Osteocyte (in vitro differentiated cells): ENCODE measurements at regions not wholly inside any gene's neighbourhood (a gene's known extent, or its start where the extent isn't known, plus 50 kb on each side); places are given as distances from the start of the nearest gene placed in this dataset.

Experiments
- DNase-seq: peaks from one replicate; pipeline ENCODE4 v3.0.0; 2021; ENCODE audit warnings: mixed read lengths; ENCODE audit not compliant: unreplicated experiment; ENCODE audit errors: extremely low spot score
- H3K27ac Mint-ChIP-seq: one replicate; pipeline ENCODE4 v1.8.0; 2021; ENCODE audit warnings: mild to moderate bottlenecking, mixed read lengths; ENCODE audit not compliant: unreplicated experiment
- H3K27me3 Mint-ChIP-seq: one replicate; pipeline ENCODE4 v1.8.0; 2021; ENCODE audit warnings: mixed read lengths; ENCODE audit not compliant: unreplicated experiment
- H3K36me3 Mint-ChIP-seq: one replicate; pipeline ENCODE4 v1.8.0; 2021; ENCODE audit warnings: mixed read lengths; ENCODE audit not compliant: unreplicated experiment
- H3K4me1 Mint-ChIP-seq: one replicate; pipeline ENCODE4 v1.8.0; 2021; ENCODE audit warnings: mixed read lengths; ENCODE audit not compliant: unreplicated experiment
- H3K4me3 Mint-ChIP-seq: one replicate; pipeline ENCODE4 v1.8.0; 2021; ENCODE audit warnings: mild to moderate bottlenecking, moderate library complexity, mixed read lengths; ENCODE audit not compliant: unreplicated experiment
- H3K9me3 Mint-ChIP-seq: one replicate; pipeline ENCODE4 v1.8.0; 2021; ENCODE audit warnings: mixed read lengths; ENCODE audit not compliant: unreplicated experiment
- TF ChIP-seq, protein P1 (sequence below): fragments of 200-600 bp; sonication (generic); IDR thresholded peaks from 2 replicates; pipeline ENCODE4 v1.5.0; 2021; ENCODE audit warnings: antibody characterized with exemption, mild to moderate bottlenecking, moderate library complexity

DNA sequence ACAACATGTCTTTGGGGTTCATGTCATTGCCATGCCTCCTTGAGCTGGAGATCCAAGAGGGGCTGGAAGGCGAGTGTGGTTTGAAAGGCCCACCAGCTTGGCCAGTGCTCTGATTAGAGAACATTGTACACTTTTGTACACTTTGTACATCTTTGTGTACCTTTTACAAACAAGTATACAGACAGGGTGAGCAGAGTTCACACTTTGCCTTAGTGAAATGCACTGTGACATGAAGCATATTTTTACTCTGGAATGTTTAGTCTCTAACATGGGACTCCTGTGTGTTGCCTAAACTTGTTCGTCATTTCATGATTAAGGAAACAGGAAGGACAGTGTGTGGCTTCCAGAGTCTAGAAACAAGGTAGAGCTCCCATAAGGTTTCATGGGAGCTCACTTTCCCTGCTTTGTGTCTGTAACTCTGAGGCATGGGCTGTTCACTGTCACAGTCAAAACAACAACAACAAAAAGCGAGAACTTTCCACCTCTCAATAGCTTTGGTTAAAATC, 225.8 kb upstream of the SOX4 start:
- DNase-seq: no peak
- no peaks in the 10 kb centered on the region for H3K36me3 Mint-ChIP-seq
- no peak overlapping the region for H3K4me3 Mint-ChIP-seq
- TF ChIP-seq, protein P1, sequence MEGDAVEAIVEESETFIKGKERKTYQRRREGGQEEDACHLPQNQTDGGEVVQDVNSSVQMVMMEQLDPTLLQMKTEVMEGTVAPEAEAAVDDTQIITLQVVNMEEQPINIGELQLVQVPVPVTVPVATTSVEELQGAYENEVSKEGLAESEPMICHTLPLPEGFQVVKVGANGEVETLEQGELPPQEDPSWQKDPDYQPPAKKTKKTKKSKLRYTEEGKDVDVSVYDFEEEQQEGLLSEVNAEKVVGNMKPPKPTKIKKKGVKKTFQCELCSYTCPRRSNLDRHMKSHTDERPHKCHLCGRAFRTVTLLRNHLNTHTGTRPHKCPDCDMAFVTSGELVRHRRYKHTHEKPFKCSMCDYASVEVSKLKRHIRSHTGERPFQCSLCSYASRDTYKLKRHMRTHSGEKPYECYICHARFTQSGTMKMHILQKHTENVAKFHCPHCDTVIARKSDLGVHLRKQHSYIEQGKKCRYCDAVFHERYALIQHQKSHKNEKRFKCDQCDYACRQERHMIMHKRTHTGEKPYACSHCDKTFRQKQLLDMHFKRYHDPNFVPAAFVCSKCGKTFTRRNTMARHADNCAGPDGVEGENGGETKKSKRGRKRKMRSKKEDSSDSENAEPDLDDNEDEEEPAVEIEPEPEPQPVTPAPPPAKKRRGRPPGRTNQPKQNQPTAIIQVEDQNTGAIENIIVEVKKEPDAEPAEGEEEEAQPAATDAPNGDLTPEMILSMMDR: no peak
- no peaks in the 10 kb centered on the region for H3K9me3 Mint-ChIP-seq
- H3K4me1 Mint-ChIP-seq: peaks cover 19% of the 10 kb centered on the region
- H3K27me3 Mint-ChIP-seq: no peaks in the 10 kb centered on the region
- H3K27ac Mint-ChIP-seq: no peak overlapping the region

DNA sequence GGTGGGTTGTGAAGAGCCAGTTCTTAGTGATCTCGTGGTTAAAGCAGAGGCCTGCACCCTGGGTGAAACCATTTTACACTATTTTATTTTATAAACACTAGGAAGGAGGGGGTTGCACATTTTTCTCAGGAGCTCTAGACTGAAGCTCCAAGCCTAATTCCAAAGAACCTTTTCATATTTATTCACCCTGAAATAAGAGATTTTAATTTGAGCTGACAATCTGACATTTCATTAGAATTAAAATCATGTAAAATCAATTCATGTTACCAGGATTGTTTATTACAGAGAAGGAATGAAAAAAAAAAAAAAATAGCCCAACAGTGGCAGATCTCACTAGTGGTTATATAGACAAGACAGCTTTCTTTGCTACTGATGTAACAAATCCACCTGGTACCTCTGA, 222.5 kb upstream of the SOX4 start:
- Mint-ChIP-seq H3K27ac (peak overlapping the region; percentile 88), H3K9me3 (no peaks in the 10 kb centered on the region), H3K27me3 (no peaks in the 10 kb centered on the region), H3K36me3 (no peaks in the 10 kb centered on the region), H3K4me1 (peaks cover 23% of the 10 kb centered on the region), H3K4me3 (no peak overlapping the region)
- DNase-seq: no peak
- TF ChIP-seq, protein P1: no peak

DNA sequence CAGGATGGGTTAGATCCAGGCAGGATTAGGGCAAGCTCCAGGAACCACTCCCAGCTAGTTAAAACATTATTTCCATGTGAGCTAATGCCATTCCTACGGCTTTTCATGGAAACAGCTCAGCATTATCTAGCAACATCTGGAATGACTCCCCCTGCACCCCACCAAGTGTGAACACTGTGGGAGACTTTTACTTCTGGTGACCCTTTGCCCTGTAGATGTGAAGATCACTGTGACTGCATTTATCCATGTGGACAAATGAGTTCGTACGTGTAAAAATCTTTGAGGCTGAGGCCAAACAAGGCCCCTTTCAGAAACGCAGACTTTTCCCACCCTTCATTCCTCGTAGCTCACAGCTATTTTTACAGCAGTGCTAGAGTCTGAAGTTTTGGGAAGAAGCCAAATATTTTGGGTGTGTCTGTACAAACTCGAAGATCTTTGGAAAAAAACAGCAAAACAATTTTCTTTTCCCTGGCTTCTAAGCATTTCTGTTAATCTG, 221.8 kb upstream of the SOX4 start:
- H3K27me3 Mint-ChIP-seq: no peaks in the 10 kb centered on the region
- no peak overlapping the region for H3K4me3 Mint-ChIP-seq
- peak overlapping the region; percentile 88 for H3K27ac Mint-ChIP-seq
- H3K36me3 Mint-ChIP-seq: no peaks in the 10 kb centered on the region
- DNase-seq: no peak
- H3K9me3 Mint-ChIP-seq: no peaks in the 10 kb centered on the region
- H3K4me1 Mint-ChIP-seq: peaks cover 23% of the 10 kb centered on the region
- TF ChIP-seq, protein P1: no peak

DNA sequence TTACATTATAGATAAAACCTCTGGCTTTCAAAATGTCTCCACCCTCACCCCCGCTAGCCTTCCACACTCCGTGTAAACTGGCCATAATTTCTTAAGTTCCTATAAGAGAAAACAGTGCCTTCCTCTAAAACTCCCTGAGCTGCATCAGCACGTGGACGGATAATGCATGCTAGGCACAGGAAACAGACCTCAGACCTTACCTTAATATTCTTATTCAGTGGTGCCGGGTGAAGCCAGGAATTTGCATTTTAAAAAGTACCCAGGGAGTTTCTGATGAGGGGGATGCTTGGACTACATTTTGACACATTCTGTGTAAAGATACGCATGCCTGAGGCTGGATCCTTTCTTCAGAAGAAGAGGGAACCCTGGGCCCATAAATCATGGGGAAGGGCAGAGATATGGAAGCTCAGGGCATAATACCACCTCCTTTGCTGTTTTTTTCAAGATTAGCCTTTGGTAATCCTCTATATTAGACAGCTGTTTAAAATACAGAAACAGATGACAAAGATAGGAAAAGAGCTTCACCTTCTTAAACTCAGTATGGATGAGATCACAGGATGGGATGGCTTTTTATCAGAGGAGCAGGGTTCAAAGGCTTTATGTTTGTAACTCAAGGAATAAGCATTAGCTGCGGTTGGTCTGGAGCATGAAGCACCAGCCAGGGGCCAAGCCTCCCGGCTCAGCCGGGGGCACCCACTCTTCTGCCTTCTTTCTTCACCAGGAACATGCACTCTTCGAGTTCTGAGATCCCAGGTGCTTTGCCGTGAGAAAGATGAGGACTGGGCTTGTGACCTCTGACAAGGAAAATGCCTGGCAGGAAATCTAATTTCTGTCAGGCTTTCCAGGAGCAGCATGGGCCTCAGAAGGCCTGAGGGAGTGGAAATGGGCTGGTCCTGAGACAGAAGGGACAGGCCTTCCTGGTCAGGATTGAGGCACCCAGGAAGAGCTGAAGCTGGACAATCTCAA, 218.1 kb upstream of the SOX4 start:
- Mint-ChIP-seq H3K9me3 (no peaks in the 10 kb centered on the region), H3K27me3 (no peaks in the 10 kb centered on the region), H3K36me3 (no peaks in the 10 kb centered on the region), H3K4me1 (peaks cover 23% of the 10 kb centered on the region), H3K27ac (no peak overlapping the region), H3K4me3 (no peak overlapping the region)
- DNase-seq: no peak
- TF ChIP-seq, protein P1: no peak

DNA sequence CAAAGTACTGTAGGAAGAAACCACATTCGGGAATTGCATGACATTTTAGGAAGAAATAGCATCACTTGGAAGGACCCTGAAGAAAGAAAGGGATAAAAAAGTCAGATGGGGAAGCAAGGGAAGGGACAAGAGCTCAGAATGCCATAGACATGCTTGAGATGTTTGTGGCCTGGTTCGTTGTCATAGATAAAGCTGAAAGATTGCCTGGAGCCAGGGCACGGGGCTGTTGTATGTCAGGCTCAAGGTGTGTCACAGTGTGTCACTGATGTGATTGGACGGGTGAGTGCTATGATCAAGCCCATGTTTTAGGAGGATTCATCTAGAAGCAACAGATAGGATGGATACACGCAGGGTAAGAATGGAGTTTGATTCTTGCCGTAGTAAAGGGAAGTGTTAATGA, 216.2 kb upstream of the SOX4 start:
- Mint-ChIP-seq H3K27me3 (no peaks in the 10 kb centered on the region), H3K36me3 (no peaks in the 10 kb centered on the region), H3K9me3 (no peaks in the 10 kb centered on the region), H3K4me3 (no peak overlapping the region), H3K4me1 (peaks cover 14% of the 10 kb centered on the region), H3K27ac (no peak overlapping the region)
- no peak for DNase-seq
- TF ChIP-seq, protein P1: no peak
